ENCODE measurements at regions not wholly inside any gene's neighbourhood (a gene's known extent, or its start where the extent isn't known, plus 50 kb on each side); places are given as distances from the start of the nearest gene placed in this dataset.

DNA sequence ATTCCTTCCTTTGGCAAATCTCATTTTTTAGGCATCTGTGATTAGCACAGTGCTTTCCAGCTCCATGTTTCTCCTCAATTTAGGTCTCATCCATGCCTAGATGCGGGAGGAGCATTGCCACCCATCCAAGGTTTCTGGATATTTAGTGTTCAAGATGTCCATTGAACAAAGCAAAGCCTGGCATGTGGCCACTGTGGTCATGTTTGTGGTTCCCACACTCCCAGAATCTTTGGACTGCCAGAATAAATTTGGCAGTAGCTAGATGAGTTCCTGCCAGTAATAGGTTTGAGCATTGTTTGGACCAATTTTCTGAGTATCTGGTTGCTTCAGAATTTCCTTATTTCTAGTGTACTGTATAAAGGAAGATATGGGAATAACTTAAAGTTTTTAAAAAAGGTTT is 1124.1 kb downstream of the ADGRL3 start:
- TF ChIP-seq, protein P1, sequence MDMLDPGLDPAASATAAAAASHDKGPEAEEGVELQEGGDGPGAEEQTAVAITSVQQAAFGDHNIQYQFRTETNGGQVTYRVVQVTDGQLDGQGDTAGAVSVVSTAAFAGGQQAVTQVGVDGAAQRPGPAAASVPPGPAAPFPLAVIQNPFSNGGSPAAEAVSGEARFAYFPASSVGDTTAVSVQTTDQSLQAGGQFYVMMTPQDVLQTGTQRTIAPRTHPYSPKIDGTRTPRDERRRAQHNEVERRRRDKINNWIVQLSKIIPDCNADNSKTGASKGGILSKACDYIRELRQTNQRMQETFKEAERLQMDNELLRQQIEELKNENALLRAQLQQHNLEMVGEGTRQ (IDR thresholded peaks at IDR 0.05; ENCODE audit: low read depth, low read length): no peak
- TF ChIP-seq CTCF (conservative IDR thresholded peaks at IDR 0.05; ENCODE audit: low read depth, low read length): no peak
- TF ChIP-seq POLR2A (IDR thresholded peaks at IDR 0.05; ENCODE audit: low read depth, low read length): no peak
- TF ChIP-seq MAFK (IDR thresholded peaks at IDR 0.05; ENCODE audit: low read depth, low read length): no peak
- TF ChIP-seq RFX5 (IDR thresholded peaks at IDR 0.05; ENCODE audit: low read depth, low read length): no peak
- no peak for TF ChIP-seq SMC3 (IDR thresholded peaks at IDR 0.05; ENCODE audit: low read depth, low read length)
- TF ChIP-seq CEBPB (IDR thresholded peaks at IDR 0.05; ENCODE audit: low read depth, low read length): no peak
- TF ChIP-seq RCOR1 (IDR thresholded peaks at IDR 0.05; ENCODE audit: insufficient replicate concordance, low read length): no peak

Measured in IMR-90 (cell line).